ENCODE measurements at regions not wholly inside any gene's neighbourhood (a gene's known extent, or its start where the extent isn't known, plus 50 kb on each side); places are given as distances from the start of the nearest gene placed in this dataset.
"Not testable (repeated sequence)": the region's sequence is repeated elsewhere in the genome, so short reads cannot be mapped to it uniquely, and the experiment has no call there.

DNA sequence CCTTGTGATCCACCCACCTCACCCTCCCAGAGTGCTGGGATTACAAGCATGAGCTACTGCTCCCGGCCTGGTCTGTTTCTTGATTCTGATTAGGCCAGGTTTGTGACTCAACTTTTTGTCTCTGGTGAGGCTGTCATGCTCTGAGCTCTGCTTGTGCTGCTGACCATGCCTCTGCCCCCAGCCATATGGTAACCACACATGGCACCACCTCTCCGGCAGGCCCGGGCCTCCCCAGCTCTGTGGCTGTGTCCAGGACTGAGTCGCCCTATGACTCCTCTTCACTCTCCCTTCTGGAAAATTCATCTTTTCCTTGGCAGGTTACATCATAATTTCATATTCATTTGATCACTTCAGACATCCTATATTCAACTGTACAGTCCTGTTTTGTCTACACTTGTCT, 172.3 kb downstream of the TP53TG3F start:
- not testable (repeated sequence) for TF ChIP-seq POLR2A (IDR thresholded peaks at IDR 0.05); POLR2AphosphoS5 (IDR thresholded peaks at IDR 0.05; ENCODE audit: insufficient read depth in 1 of 2, low read depth in 1 of 2)

Measured in vagina (tissue), 2 donors.